Tibial nerve (tissue), 4 donors: ENCODE measurements at regions not wholly inside any gene's neighbourhood (a gene's known extent, or its start where the extent isn't known, plus 50 kb on each side); places are given as distances from the start of the nearest gene placed in this dataset.
"Not testable (repeated sequence)": the region's sequence is repeated elsewhere in the genome, so short reads cannot be mapped to it uniquely, and the experiment has no call there.

Source experiments
- DNase-seq, 2 donors: peaks; one replicate each; pipeline ENCODE4 v3.0.0-alpha.2; 2019; ENCODE audit warnings: low spot score in 2 of 2
- H3K27ac ChIP-seq, 4 donors: fragments of 200-600 bp; sonication (generic) in 3 of 4; one replicate each; pipeline ENCODE4 v1.5.1; 2017 to 2019; ENCODE audit warnings: mild to moderate bottlenecking in 1 of 4
- H3K27me3 ChIP-seq, 2 donors: fragments of 200-600 bp; sonication (generic) in 1 of 2; one replicate each; pipeline versions ENCODE4 v1.5.1 to v1.6.0; 2017 to 2019
- H3K36me3 ChIP-seq, 3 donors: fragments of 200-600 bp; sonication (generic); one replicate each; pipeline ENCODE4 v1.5.1; 2018 to 2019
- H3K4me1 ChIP-seq, 4 donors: fragments of 200-600 bp; sonication (generic) in 3 of 4; one replicate each; pipeline ENCODE4 v1.5.1; 2017 to 2019
- H3K4me3 ChIP-seq, 4 donors: fragments of 200-600 bp; sonication (generic) in 3 of 4; one replicate each; pipeline ENCODE4 v1.5.1; 2017 to 2019; ENCODE audit warnings: mild to moderate bottlenecking in 1 of 4, moderate library complexity in 1 of 4
- H3K9me3 ChIP-seq, 4 donors: fragments of 200-600 bp; sonication (generic) in 3 of 4; one replicate each; pipeline ENCODE4 v1.5.1; 2017 to 2019
- CTCF ChIP-seq, 5 experiments: fragments of 200-600 bp in 3 of 5; fragments of 450-650 bp in 2 of 5; sonication (generic) in 3 of 5; IDR thresholded peaks; one replicate each; pipeline ENCODE4 v1.5.1; 2016 to 2019; ENCODE audit warnings: antibody characterized with exemption in 5 of 5, mild to moderate bottlenecking in 3 of 5, moderate library complexity in 2 of 5
- EP300 ChIP-seq, 2 donors: sonication (generic); formaldehyde crosslinking; IDR thresholded peaks; one replicate each; pipeline ENCODE4 v1.6.1; 2017; ENCODE audit warnings: antibody characterized with exemption in 2 of 2, mild to moderate bottlenecking in 1 of 2
- POLR2A ChIP-seq, 2 donors: fragments of 450-650 bp; IDR thresholded peaks; one replicate each; pipeline ENCODE4 v1.6.1; 2017; ENCODE audit warnings: antibody characterized with exemption in 2 of 2, mild to moderate bottlenecking in 2 of 2, moderate library complexity in 2 of 2
- WGBS, 2 donors: methylation state at CpG; one replicate each; pipeline ENCODE4 v1.1.5; 2018; 5-methylcytosine and 5-hydroxymethylcytosine counted together

DNA sequence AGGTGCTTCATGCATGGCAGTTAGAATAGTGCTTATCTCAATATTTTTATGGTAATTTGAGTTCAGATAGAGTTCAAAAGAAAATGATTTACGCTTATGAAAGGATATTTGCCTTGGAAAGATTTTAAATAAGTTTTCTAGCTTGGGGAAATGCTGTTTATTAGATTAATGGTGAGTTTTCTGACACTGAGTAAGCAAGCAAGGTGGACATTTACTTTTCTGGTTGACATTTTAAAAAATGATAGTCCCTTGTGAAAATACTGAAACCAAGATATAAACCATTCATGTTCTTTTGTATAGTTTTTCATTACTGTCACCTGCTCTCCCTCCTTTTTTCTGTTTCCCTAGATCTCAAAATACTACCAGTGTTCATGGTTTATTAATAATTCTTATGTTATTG lies 1034.8 kb upstream of the SPRY2 start:
- no peaks in the 10 kb centered on the region for H3K27me3 ChIP-seq
- no peaks in the 10 kb centered on the region for H3K36me3 ChIP-seq
- no peaks in the 10 kb centered on the region for H3K9me3 ChIP-seq
- no peak for DNase-seq
- no peak for TF ChIP-seq CTCF (IDR thresholded peaks at IDR 0.05)
- no peak for TF ChIP-seq EP300 (IDR thresholded peaks at IDR 0.05)
- no peak for TF ChIP-seq POLR2A (IDR thresholded peaks at IDR 0.05)
- H3K4me3 ChIP-seq = no peak overlapping the region
- WGBS, 2 donors = 62 to 65% methylated on average over 1 of the region's 1 CpG
- H3K4me1 ChIP-seq = no peaks in the 10 kb centered on the region
- no peak overlapping the region for H3K27ac ChIP-seq

GRCh38 chr13:81362711-81363110 lies 1021.8 kb upstream of the SPRY2 start:
- not testable (repeated sequence) for H3K27ac ChIP-seq, H3K4me3 ChIP-seq, H3K4me1 ChIP-seq, H3K9me3 ChIP-seq, H3K36me3 ChIP-seq, DNase-seq, H3K27me3 ChIP-seq
- WGBS, 2 donors = 79 to 87% methylated on average over 2 of the region's 2 CpGs

DNA sequence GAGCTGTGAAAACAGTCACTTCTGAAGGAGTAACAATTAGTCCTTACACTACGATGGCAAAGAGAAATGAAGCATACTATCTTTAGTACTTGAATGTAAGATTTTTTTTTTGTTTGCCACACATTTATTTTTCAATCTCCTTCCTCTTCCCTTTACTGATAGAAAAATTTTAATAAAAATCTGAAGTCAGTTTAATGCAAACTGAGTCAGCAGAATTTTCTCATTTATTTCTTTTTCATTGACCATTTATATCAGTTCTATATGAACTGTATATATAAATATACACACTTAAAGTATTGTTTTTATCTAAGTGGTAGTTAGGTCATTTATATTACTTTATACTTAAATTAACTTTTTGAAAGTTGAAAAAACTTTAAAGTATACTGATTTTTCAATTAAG lies 1009.1 kb upstream of the SPRY2 start:
- 31 to 33% methylated on average over 1 of the region's 1 CpG for WGBS, 2 donors
- Histone ChIP-seq H3K27me3 (no peaks in the 10 kb centered on the region), H3K36me3 (no peaks in the 10 kb centered on the region), H3K4me1 (no peaks in the 10 kb centered on the region), H3K4me3 (no peak overlapping the region), H3K27ac (no peak overlapping the region), H3K9me3 (no peaks in the 10 kb centered on the region)
- TF ChIP-seq CTCF (IDR thresholded peaks at IDR 0.05) (no peak), EP300 (IDR thresholded peaks at IDR 0.05) (no peak), POLR2A (IDR thresholded peaks at IDR 0.05) (no peak)
- DNase-seq = no peak

DNA sequence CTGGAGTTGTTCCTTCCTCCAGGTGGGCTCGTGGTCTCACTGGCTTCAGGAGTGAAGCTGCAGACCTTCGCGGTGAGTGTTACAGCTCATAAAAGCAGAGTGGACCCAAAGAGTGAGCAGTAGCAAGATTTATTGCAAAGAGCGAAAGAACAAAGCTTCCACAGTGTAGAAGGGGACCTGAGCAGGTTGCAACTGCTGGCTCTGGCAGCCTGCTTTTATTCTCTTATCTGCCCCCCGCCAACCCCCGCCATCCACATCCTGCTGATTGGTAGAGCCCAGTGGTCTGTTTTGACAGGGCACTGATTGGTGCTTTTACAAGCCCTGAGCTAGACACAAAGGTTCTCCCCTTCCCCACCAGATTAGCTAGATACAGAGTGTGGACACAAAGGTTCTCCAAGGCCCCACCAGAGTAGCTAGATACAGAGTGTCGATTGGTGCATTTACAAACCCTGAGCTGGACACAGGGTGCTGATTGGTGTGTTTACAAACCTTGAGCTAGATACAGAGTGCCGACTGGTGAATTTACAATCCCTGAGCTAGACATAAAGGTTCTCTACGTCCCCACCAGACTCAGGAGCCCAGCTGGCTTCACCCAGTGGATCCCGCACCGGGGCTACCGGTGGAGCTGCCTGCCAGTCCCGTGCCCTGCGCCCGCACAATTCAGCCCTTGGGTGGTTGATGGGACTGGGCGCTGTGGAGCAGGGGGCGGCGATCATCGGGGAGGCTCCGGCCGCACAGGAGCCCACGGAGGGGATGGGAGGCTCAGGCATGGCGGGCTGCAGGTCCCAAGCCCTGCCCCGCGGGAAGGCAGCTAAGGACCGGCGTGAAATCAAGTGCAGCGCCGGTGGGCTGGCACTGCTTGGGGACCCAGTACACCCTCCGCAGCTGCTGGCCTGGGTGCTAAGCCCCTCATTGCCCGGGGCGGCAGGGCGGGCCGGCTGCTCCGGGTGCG lies 999.5 kb upstream of the SPRY2 start:
- not testable (repeated sequence) for H3K27me3 ChIP-seq, H3K36me3 ChIP-seq, DNase-seq, H3K9me3 ChIP-seq, H3K4me3 ChIP-seq, H3K27ac ChIP-seq, H3K4me1 ChIP-seq
- WGBS, 2 donors = 95 to 98% methylated on average over 28 to 35 of the region's 36 CpGs

DNA sequence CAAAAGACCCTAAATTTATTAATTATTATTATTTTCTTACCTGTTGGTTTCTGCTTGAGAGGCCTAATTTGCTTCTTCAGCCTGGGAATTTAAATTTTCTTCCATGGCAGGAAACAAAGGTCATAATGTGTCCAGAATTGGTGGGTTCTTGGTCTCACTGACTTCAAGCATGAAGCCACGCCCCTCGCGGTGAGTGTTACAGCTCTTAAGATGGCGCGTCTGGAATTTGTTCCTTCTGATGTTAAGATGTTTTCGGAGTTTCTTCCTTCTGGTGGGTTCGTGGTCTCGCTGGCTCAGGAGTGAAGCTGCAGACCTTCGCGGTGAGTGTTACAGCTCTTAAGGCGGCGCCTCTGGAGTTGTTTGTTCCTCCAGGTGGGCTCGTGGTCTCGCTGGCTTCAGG lies 998.7 kb upstream of the SPRY2 start:
- H3K36me3 ChIP-seq, H3K4me1 ChIP-seq, DNase-seq, H3K9me3 ChIP-seq, H3K27ac ChIP-seq, H3K4me3 ChIP-seq, H3K27me3 ChIP-seq: not testable (repeated sequence)
- 93 to 97% methylated on average over 14 of the region's 14 CpGs for WGBS, 2 donors

DNA sequence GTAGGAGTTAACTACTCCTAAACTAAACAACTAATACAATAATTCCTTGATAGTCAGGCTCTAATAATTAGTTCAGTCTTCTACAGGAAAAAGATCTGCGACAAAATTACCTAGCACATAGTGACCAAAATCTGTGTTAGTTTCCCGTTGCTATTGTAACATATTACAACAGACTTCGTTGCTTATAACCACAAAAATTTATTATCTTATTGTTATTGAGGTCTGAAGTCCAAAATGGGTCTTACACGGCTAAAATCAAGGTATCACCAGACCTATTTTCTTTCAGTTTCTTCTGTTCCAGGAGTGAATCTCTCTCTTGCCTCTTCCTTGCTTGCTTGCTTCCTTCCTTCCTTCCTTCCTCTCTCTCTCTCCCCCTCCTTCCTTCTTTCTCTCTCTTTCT lies 993.6 kb upstream of the SPRY2 start:
- no peaks in the 10 kb centered on the region for H3K27me3 ChIP-seq
- WGBS, 2 donors = 81 to 86% methylated on average over 4 of the region's 4 CpGs
- peaks cover 0 to 14% (median 0%) of the 10 kb centered on the region in 4 donors for H3K9me3 ChIP-seq
- H3K27ac ChIP-seq = no peak overlapping the region
- H3K4me1 ChIP-seq = no peaks in the 10 kb centered on the region
- H3K36me3 ChIP-seq = no peaks in the 10 kb centered on the region
- no peak overlapping the region for H3K4me3 ChIP-seq
- no peak for TF ChIP-seq POLR2A (IDR thresholded peaks at IDR 0.05)
- no peak for TF ChIP-seq EP300 (IDR thresholded peaks at IDR 0.05)
- TF ChIP-seq CTCF (IDR thresholded peaks at IDR 0.05) = no peak
- no peak for DNase-seq
